ENCODE measurements at regions not wholly inside any gene's neighbourhood (a gene's known extent, or its start where the extent isn't known, plus 50 kb on each side); places are given as distances from the start of the nearest gene placed in this dataset.

DNA sequence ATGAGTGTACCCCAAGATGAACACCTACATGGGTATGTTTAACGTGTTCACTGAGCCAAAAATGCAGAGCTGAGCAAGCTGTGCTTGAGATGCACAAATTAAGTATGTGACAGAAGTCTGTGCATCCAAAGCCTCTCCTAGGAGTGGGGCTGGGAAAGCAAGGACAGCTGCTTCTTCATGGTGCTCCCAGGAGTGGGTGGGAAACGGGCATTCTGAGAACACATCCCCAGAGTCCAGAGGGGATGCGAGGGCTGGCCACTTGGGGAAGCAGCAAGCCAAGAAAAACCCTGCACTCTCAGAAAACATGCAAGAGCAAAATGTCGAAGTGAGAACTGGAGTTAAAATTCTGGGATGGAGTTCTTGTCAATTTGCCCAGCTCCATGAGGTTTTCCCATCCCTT is 414.3 kb downstream of the BCAT1 start:
- TF ChIP-seq CTCF (optimal IDR thresholded peaks at IDR 0.05 in 1 of 3, IDR thresholded peaks at IDR 0.05 in 1 of 3, conservative IDR thresholded peaks at IDR 0.05 in 1 of 3; ENCODE audit: extremely low read depth in 1 of 3, insufficient read depth in 2 of 3, low read length in 3 of 3) (no peak), EZH2 (IDR thresholded peaks at IDR 0.05; ENCODE audit: low read length) (no peak)

Data from keratinocyte (primary cell).